Thyroid gland (tissue), 4 donors: ENCODE measurements at regions not wholly inside any gene's neighbourhood (a gene's known extent, or its start where the extent isn't known, plus 50 kb on each side); places are given as distances from the start of the nearest gene placed in this dataset.

Experiments used
- DNase-seq, 2 donors: peaks; one replicate each; pipeline ENCODE4 v3.0.0-alpha.2; 2019
- H3K27ac ChIP-seq, 3 donors: fragments of 200-600 bp; sonication (generic); 1 replicate in 2 of 3; 2 replicates in 1 of 3; pipeline ENCODE4 v1.5.1; 2016 to 2019; ENCODE audit warnings: mild to moderate bottlenecking in 1 of 3, moderate library complexity in 1 of 3
- H3K27me3 ChIP-seq: fragments of 200-600 bp; sonication (generic); one replicate; pipeline ENCODE4 v1.5.1; 2019
- H3K36me3 ChIP-seq, 2 donors: fragments of 200-600 bp; sonication (generic); one replicate each; pipeline ENCODE4 v1.5.1; 2016 to 2019
- H3K4me1 ChIP-seq, 2 donors: fragments of 200-600 bp; sonication (generic); one replicate each; pipeline ENCODE4 v1.5.1; 2017 to 2019
- H3K4me3 ChIP-seq, 3 donors: fragments of 200-600 bp; sonication (generic); replicated peaks in 1 of 3; 1 replicate in 2 of 3; 2 replicates in 1 of 3; pipeline ENCODE4 v1.5.1; 2016; ENCODE audit warnings: mild to moderate bottlenecking in 1 of 3
- H3K9me3 ChIP-seq: fragments of 200-600 bp; sonication (generic); one replicate; pipeline ENCODE4 v1.5.1; 2017
- CTCF ChIP-seq, 6 experiments: fragments of 200-600 bp in 3 of 6; fragments of 450-650 bp in 3 of 6; sonication (generic) in 3 of 6; IDR thresholded peaks; one replicate each; pipeline ENCODE4 v1.5.1; 2016 to 2019; ENCODE audit warnings: antibody characterized with exemption in 6 of 6, mild to moderate bottlenecking in 2 of 6, inconsistent platforms in 1 of 6, moderate library complexity in 1 of 6
- POLR2A ChIP-seq, 2 donors: fragments of 450-650 bp; IDR thresholded peaks; one replicate each; pipeline ENCODE4 v1.6.1; 2017; ENCODE audit warnings: antibody characterized with exemption in 2 of 2, mild to moderate bottlenecking in 2 of 2, moderate library complexity in 1 of 2
- WGBS, 2 donors: methylation state at CpG; one replicate each; pipeline ENCODE4 v1.1.5; 2017; 5-methylcytosine and 5-hydroxymethylcytosine counted together
- intact Hi-C: fragments of 100-400 bp; cut with DNase I; formaldehyde crosslinking; loops from one replicate; pipeline ENCODE4 v1.15.1; 2023

- DNase-seq, result no peak
- Histone ChIP-seq H3K27ac (no peak overlapping the region), H3K36me3 (no peaks in the 10 kb centered on the region), H3K4me1 (no peaks in the 10 kb centered on the region), H3K27me3 (no peaks in the 10 kb centered on the region), H3K9me3 (no peaks in the 10 kb centered on the region), H3K4me3 (no peak overlapping the region)
- TF ChIP-seq POLR2A (IDR thresholded peaks at IDR 0.05) (no peak), CTCF (IDR thresholded peaks at IDR 0.05) (no peak)
- WGBS, 2 donors, result 82 to 90% methylated on average over 1 of the region's 1 CpG
- intact Hi-C loops, result no loop called here
Measured at GRCh38 chr13:47764817-47765216, 236.3 kb downstream of the SUCLA2 start.

GRCh38 chr13:47757466-47758080, 243.5 kb downstream of the SUCLA2 start:
- H3K4me3 ChIP-seq, result no peak overlapping the region
- H3K9me3 ChIP-seq, result no peaks in the 10 kb centered on the region
- intact Hi-C loops, result no loop called here
- H3K27me3 ChIP-seq, result no peaks in the 10 kb centered on the region
- H3K27ac ChIP-seq, result no peak overlapping the region
- TF ChIP-seq CTCF (IDR thresholded peaks at IDR 0.05) (no peak), POLR2A (IDR thresholded peaks at IDR 0.05) (no peak)
- no peak for DNase-seq
- H3K4me1 ChIP-seq, result no peaks in the 10 kb centered on the region
- no peaks in the 10 kb centered on the region for H3K36me3 ChIP-seq
- WGBS, 2 donors, result 79 to 83% methylated on average over 4 of the region's 4 CpGs

- DNase-seq, result no peak
- Histone ChIP-seq H3K4me3 (no peak overlapping the region), H3K27ac (no peak overlapping the region), H3K4me1 (no peaks in the 10 kb centered on the region), H3K27me3 (no peaks in the 10 kb centered on the region), H3K36me3 (no peaks in the 10 kb centered on the region), H3K9me3 (no peaks in the 10 kb centered on the region)
- 81% methylated on average over 6 of the region's 6 CpGs for WGBS, 2 donors
- TF ChIP-seq POLR2A (IDR thresholded peaks at IDR 0.05) (no peak), CTCF (IDR thresholded peaks at IDR 0.05) (no peak)
- intact Hi-C loops, result no loop called here
Measured at GRCh38 chr13:47747901-47748300, 253.2 kb downstream of the SUCLA2 start.

- Histone ChIP-seq H3K4me1 (no peaks in the 10 kb centered on the region), H3K27me3 (no peaks in the 10 kb centered on the region), H3K27ac (no peak overlapping the region), H3K36me3 (no peaks in the 10 kb centered on the region), H3K9me3 (no peaks in the 10 kb centered on the region), H3K4me3 (no peak overlapping the region)
- WGBS, 2 donors, result 65 to 76% methylated on average over 5 of the region's 5 CpGs
- intact Hi-C loops, result no loop called here
- DNase-seq, result no peak
- TF ChIP-seq POLR2A (IDR thresholded peaks at IDR 0.05) (no peak), CTCF (IDR thresholded peaks at IDR 0.05) (no peak)
Measured at GRCh38 chr13:47726394-47726793, 274.7 kb downstream of the SUCLA2 start.

GRCh38 chr13:47723898-47724297, 277.2 kb downstream of the SUCLA2 start:
- no peaks in the 10 kb centered on the region for H3K9me3 ChIP-seq
- H3K4me3 ChIP-seq, result no peak overlapping the region
- H3K27ac ChIP-seq, result no peak overlapping the region
- no peak for DNase-seq
- H3K36me3 ChIP-seq, result no peaks in the 10 kb centered on the region
- intact Hi-C loops, result no loop called here
- H3K27me3 ChIP-seq, result no peaks in the 10 kb centered on the region
- TF ChIP-seq CTCF (IDR thresholded peaks at IDR 0.05), result no peak
- no peak for TF ChIP-seq POLR2A (IDR thresholded peaks at IDR 0.05)
- 53 to 64% methylated on average over 4 of the region's 4 CpGs for WGBS, 2 donors
- H3K4me1 ChIP-seq, result no peaks in the 10 kb centered on the region
